OCI-LY7 (cell line): ENCODE measurements at regions not wholly inside any gene's neighbourhood (a gene's known extent, or its start where the extent isn't known, plus 50 kb on each side); places are given as distances from the start of the nearest gene placed in this dataset.

Experiments
- BruUV-seq: library from RNA; stranded (reverse); fragments of 400-500 nt; replicated peaks from 2 replicates; lab custom pipeline; 2021; lab: Mats Ljungman, UMichigan
- CTCF ChIA-PET: fragments of 300-600 bp; sonication (Branson Sonifier 250); formaldehyde crosslinking; loops from one replicate; lab custom pipeline; 2022; ENCODE audit warnings: antibody characterized with exemption; ENCODE audit not compliant: unreplicated experiment; lab: Charles Lee
- POLR2A ChIA-PET: fragments of 300-600 bp; sonication (Branson Sonifier 250); formaldehyde crosslinking; loops from one replicate; lab custom pipeline; 2022; ENCODE audit warnings: antibody characterized with exemption; lab: Charles Lee
- DNase-seq: peaks from one replicate; pipeline ENCODE4 v3.0.0-alpha.2; 2015; ENCODE audit warnings: low spot score
- H2AFZ ChIP-seq: fragments of 200-600 bp; sonication (generic), shearing (Covaris generic); 2 replicates; pipeline ENCODE4 v1.6.1; 2014; ENCODE audit warnings: mild to moderate bottlenecking, antibody characterized with exemption, low read length, moderate library complexity
- H3K27ac ChIP-seq: fragments of 200-600 bp; sonication (generic); 2 replicates; pipeline ENCODE4 v1.5.1; 2014; ENCODE audit warnings: mixed run types, low read depth, mild to moderate bottlenecking, moderate library complexity, low read length, inconsistent platforms; ENCODE audit not compliant: poor library complexity, severe bottlenecking
- H3K36me3 ChIP-seq: fragments of 200-600 bp; sonication (generic); 2 replicates; pipeline ENCODE4 v1.6.1; 2014; ENCODE audit warnings: mild to moderate bottlenecking, antibody characterized with exemption, low read length, moderate library complexity, mixed read lengths; ENCODE audit not compliant: insufficient read depth
- H3K4me1 ChIP-seq: fragments of 200-600 bp; sonication (generic); 2 replicates; pipeline ENCODE4 v1.5.1; 2014; ENCODE audit warnings: mild to moderate bottlenecking, low read length; ENCODE audit not compliant: insufficient read depth, poor library complexity, severe bottlenecking
- H3K4me2 ChIP-seq: fragments of 200-600 bp; sonication (generic); 2 replicates; pipeline ENCODE4 v1.6.1; 2014; ENCODE audit warnings: mild to moderate bottlenecking, low read length
- H3K4me3 ChIP-seq: fragments of 200-600 bp; sonication (generic); 2 replicates; pipeline ENCODE4 v1.5.1; 2014; ENCODE audit warnings: mild to moderate bottlenecking, low read depth, low read length; ENCODE audit not compliant: poor library complexity, severe bottlenecking
- H3K79me2 ChIP-seq: fragments of 200-600 bp; sonication (generic); 2 replicates; pipeline ENCODE4 v1.6.1; 2016; ENCODE audit warnings: low read depth, mild to moderate bottlenecking, low read length, moderate library complexity, mixed read lengths; ENCODE audit not compliant: insufficient read depth
- H3K9me2 ChIP-seq: fragments of 200-600 bp; sonication (generic); 2 replicates; pipeline ENCODE4 v1.6.1; 2016; ENCODE audit warnings: mild to moderate bottlenecking, low read length, mixed read lengths; ENCODE audit not compliant: insufficient read depth
- H3K9me3 ChIP-seq: fragments of 200-600 bp; sonication (generic); 2 replicates; pipeline ENCODE4 v1.6.1; 2014; ENCODE audit warnings: mild to moderate bottlenecking, mixed run types, low read length, mixed read lengths
- H4K20me1 ChIP-seq: fragments of 200-600 bp; sonication (generic); 2 replicates; pipeline ENCODE4 v1.6.1; 2014; ENCODE audit warnings: mild to moderate bottlenecking, antibody characterized with exemption, low read length, moderate library complexity, mixed read lengths; ENCODE audit not compliant: insufficient read depth
- EZH2phosphoT487 ChIP-seq: fragments of 200-600 bp; sonication (generic); IDR thresholded peaks from 2 replicates; pipeline ENCODE4 v1.6.1; 2018; ENCODE audit warnings: low read depth, borderline replicate concordance, mild to moderate bottlenecking, mixed run types, antibody characterized with exemption, low read length, moderate library complexity, mixed read lengths
- intact Hi-C: fragments of 100-400 bp; cut with micrococcal nuclease; formaldehyde crosslinking; loops from one replicate; pipeline ENCODE4 v1.10.0; 2022; ENCODE audit not compliant: unreplicated experiment
- TF ChIP-seq, protein P1 (sequence below): fragments of 200-600 bp; sonication (generic); conservative IDR thresholded peaks from 2 replicates; pipeline ENCODE4 v1.5.1; 2014; ENCODE audit warnings: mild to moderate bottlenecking, antibody characterized with exemption, low read length, moderate library complexity, mixed read lengths

DNA sequence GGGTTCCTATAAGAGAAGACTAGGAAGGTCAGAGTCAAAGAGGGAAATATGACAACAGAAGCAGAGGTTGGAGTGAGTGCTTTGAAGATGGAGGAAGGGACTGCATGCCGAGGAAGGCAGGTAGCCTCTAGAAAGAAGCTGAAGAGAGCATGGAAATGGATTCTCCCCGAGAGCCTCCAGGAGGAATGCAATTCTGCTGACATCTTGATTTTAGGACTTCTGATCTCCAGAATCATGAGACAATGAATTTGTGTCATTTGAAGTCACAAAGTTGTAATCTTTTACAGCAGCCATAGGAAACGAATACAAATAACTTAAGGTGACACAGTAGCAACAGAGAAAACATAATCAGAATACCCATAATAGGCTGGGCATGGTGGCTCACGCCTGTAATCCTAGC, 69.2 kb upstream of the UBAC2 start:
- CTCF ChIA-PET: no interaction called here
- Histone ChIP-seq H2AFZ (no peak overlapping the region), H3K9me3 (no peaks in the 10 kb centered on the region), H3K4me3 (no peak overlapping the region), H3K79me2 (no peaks in the 10 kb centered on the region), H3K4me2 (no peak overlapping the region), H3K9me2 (no peaks in the 10 kb centered on the region), H3K36me3 (no peaks in the 10 kb centered on the region), H4K20me1 (no peaks in the 10 kb centered on the region), H3K27ac (no peak overlapping the region), H3K4me1 (peaks cover 35% of the 10 kb centered on the region)
- no peak for DNase-seq
- BruUV-seq: no TSS peak
- POLR2A ChIA-PET: interaction anchor here (1.1 kb wide), 1 partner anchor 47 kb away, joined by 3 read pairs; no protein-coding TSS in a partner anchor
- TF ChIP-seq, protein P1, sequence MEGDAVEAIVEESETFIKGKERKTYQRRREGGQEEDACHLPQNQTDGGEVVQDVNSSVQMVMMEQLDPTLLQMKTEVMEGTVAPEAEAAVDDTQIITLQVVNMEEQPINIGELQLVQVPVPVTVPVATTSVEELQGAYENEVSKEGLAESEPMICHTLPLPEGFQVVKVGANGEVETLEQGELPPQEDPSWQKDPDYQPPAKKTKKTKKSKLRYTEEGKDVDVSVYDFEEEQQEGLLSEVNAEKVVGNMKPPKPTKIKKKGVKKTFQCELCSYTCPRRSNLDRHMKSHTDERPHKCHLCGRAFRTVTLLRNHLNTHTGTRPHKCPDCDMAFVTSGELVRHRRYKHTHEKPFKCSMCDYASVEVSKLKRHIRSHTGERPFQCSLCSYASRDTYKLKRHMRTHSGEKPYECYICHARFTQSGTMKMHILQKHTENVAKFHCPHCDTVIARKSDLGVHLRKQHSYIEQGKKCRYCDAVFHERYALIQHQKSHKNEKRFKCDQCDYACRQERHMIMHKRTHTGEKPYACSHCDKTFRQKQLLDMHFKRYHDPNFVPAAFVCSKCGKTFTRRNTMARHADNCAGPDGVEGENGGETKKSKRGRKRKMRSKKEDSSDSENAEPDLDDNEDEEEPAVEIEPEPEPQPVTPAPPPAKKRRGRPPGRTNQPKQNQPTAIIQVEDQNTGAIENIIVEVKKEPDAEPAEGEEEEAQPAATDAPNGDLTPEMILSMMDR: no peak
- TF ChIP-seq EZH2phosphoT487: no peak
- intact Hi-C loops: no loop called here

DNA sequence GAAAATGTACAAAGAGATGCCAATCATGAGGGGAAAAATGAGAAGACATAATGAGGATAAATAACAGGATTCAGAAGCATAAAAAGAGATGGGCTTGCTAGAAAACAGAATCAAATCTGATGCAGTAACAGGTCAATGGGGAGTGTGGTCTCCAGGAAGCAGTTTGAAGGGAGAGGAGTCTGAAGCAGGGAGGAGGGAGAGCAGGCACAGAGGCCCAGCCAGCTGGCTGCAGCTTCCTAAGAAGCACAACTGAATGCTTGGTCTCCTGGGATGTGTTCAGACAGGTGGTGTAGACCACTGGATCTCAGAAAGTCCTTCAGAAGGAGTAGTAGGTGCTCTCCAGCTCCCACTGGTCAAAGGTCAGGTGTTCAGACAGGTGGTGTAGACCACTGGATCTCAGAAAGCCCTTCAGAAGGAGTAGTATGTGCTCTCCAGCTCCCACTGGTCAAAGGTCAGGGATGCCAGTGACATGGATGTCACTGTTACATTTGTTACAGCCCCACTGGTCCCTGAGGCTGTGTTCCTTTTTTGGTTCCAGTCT, 68.3 kb upstream of the UBAC2 start:
- H2AFZ ChIP-seq: peak overlapping the region; percentile 68; the same call in 1 of the 2 replicates
- CTCF ChIA-PET: no interaction called here
- peaks cover 35% of the 10 kb centered on the region for H3K4me1 ChIP-seq
- no TSS peak for BruUV-seq
- no peak overlapping the region for H3K4me3 ChIP-seq
- H4K20me1 ChIP-seq: no peaks in the 10 kb centered on the region
- no peaks in the 10 kb centered on the region for H3K79me2 ChIP-seq
- no peaks in the 10 kb centered on the region for H3K36me3 ChIP-seq
- POLR2A ChIA-PET: interaction anchor here (0.7 to 1.1 kb wide), 2 partner anchors 68 to 1381 kb away, joined by 3 read pairs; no protein-coding TSS in a partner anchor
- H3K9me2 ChIP-seq: no peaks in the 10 kb centered on the region
- intact Hi-C loops: no loop called here
- no peak overlapping the region; the same call in 1 of the 2 replicates for H3K4me2 ChIP-seq
- peak; percentile 43 for DNase-seq
- no peak for TF ChIP-seq EZH2phosphoT487
- no peaks in the 10 kb centered on the region for H3K9me3 ChIP-seq
- no peak overlapping the region for H3K27ac ChIP-seq

DNA sequence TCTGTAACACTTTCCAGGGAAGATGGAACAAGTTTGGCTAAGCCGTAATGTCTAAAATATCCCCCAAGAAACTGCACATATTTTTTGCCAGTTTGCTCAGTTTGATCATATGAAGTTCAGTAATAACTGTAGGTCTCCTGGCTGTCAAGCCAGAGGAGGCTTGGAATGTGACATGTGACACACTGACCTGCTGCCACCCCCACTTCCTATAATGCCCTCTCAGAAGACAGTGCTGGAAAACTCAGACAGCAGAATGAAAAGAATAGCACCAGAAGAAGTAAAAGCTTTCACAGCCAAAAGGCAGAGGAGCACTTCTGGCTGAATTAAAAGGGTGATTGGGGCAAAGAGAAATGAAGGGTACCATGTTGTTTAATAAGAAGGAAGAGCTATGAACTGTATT, 67.4 kb upstream of the UBAC2 start:
- intact Hi-C loops: no loop called here
- no peaks in the 10 kb centered on the region for H3K9me2 ChIP-seq
- no peak overlapping the region for H3K27ac ChIP-seq
- DNase-seq: no peak
- ChIA-PET POLR2A (interaction anchor here (0.5 to 0.7 kb wide), 3 partner anchors 17 to 1380 kb away, joined by 3 read pairs; no protein-coding TSS in a partner anchor), CTCF (no interaction called here)
- no peak overlapping the region for H3K4me2 ChIP-seq
- TF ChIP-seq, protein P1: no peak
- no peak for TF ChIP-seq EZH2phosphoT487
- no peaks in the 10 kb centered on the region for H4K20me1 ChIP-seq
- no peaks in the 10 kb centered on the region for H3K36me3 ChIP-seq
- H3K4me3 ChIP-seq: no peak overlapping the region
- no peak overlapping the region for H2AFZ ChIP-seq
- H3K79me2 ChIP-seq: no peaks in the 10 kb centered on the region
- BruUV-seq: no TSS peak
- H3K9me3 ChIP-seq: no peaks in the 10 kb centered on the region
- H3K4me1 ChIP-seq: peaks cover 31% of the 10 kb centered on the region
